ENCODE measurements at regions not wholly inside any gene's neighbourhood (a gene's known extent, or its start where the extent isn't known, plus 50 kb on each side); places are given as distances from the start of the nearest gene placed in this dataset.

DNA sequence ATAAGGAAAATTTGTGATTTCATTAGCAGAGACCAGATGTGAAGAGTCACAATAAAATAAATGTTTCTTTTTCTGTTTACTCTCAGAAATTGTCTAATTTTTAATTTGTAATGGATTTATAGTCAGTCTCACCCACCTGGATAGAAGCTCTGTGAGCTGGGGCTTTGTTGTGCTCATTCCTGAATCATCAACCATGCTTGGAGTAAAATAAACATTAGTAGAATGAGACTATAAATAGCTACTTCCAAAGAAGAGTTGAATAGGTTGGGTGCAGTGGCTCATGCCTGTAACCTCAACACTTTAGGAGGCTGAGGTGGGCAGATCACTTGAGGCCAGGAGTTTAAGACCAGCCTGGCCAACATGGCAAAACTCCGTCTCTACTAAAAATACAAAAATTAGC is 185.3 kb upstream of the FBXO33 start:
- H4K8ac ChIP-seq (ENCODE audit: low read depth, low read length) = no peak overlapping the region

DNA sequence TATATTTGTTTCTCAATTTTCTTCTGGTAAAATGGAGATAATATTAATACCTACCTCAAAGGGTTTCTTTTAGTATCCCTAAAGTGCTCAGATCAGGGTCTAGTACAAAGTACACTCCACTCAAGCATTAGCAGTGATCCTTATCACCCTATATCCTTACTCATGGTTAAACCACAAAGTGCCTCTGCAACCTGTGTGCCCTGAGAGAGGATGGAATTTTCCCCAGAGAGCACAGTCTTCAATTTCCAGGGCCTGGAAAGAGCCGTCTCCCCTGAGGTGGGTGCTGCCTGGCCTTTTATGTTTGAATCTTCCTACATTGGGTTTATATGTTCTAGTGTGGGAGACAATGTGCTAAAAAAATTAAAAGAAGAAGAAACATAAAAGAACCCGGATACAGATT is 183.1 kb upstream of the FBXO33 start:
- Histone ChIP-seq H4K12ac (ENCODE audit: low read depth, low read length) (no peak overlapping the region), H2AK5ac (ENCODE audit: low read length) (no peak overlapping the region), H3K27ac (ENCODE audit: low read depth, low read length) (no peak overlapping the region), H3K14ac (ENCODE audit: low read length) (no peak overlapping the region), H2BK12ac (ENCODE audit: low read length) (no peak overlapping the region), H2BK120ac (ENCODE audit: insufficient read depth, low read length, poor library complexity) (no peak overlapping the region), H3K4me2 (ENCODE audit: low read length) (no peak overlapping the region), H3K9ac (ENCODE audit: low read length) (no peak overlapping the region), H3K79me1 (ENCODE audit: low read length) (peaks cover 4% of the 10 kb centered on the region), H3K27me3 (ENCODE audit: insufficient read depth, low read length) (no peaks in the 10 kb centered on the region), H3K4me1 (ENCODE audit: control insufficient read depth in 1 of 2, insufficient read depth in 2 of 2, low read length in 2 of 2) (peaks cover 0 to 7% of the 10 kb centered on the region in 2 experiments), H4K8ac (ENCODE audit: low read depth, low read length) (no peak overlapping the region), H3K4ac (ENCODE audit: low read depth, low read length) (no peak overlapping the region), H3K79me2 (ENCODE audit: control insufficient read depth, insufficient read depth, low read length, poor library complexity) (no peaks in the 10 kb centered on the region), H3K18ac (ENCODE audit: low read length) (no peak overlapping the region), H2AFZ (ENCODE audit: insufficient read depth, low read length, poor library complexity) (no peak overlapping the region), H3K23ac (ENCODE audit: low read length) (no peak overlapping the region), H3K9me3 (ENCODE audit: insufficient read depth, low read depth, low read length) (no peaks in the 10 kb centered on the region), H4K91ac (ENCODE audit: low read depth, low read length) (no peak overlapping the region), H3K4me3 (ENCODE audit: low read depth, low read length) (no peak overlapping the region), H3K36me3 (ENCODE audit: control insufficient read depth in 1 of 2, insufficient read depth in 2 of 2, low read length in 2 of 2) (no peaks in the 10 kb centered on the region), H2BK5ac (ENCODE audit: low read depth, low read length, poor library complexity) (no peak overlapping the region)
- no peak for DNase-seq
- no CpG with 5 or more reads among the region's 2 CpGs for WGBS (ENCODE audit: extremely low coverage, insufficient coverage, insufficient read length)

More for the DNA sequence above, 185.3 kb upstream of the FBXO33 start:
- no peak overlapping the region for H3K4ac ChIP-seq (ENCODE audit: low read depth, low read length)
- H3K79me2 ChIP-seq (ENCODE audit: control insufficient read depth, insufficient read depth, low read length, poor library complexity) = no peaks in the 10 kb centered on the region
- DNase-seq = no peak
- H2BK12ac ChIP-seq (ENCODE audit: low read length) = no peak overlapping the region
- H3K4me1 ChIP-seq (ENCODE audit: control insufficient read depth in 1 of 2, insufficient read depth in 2 of 2, low read length in 2 of 2) = peaks cover 0 to 7% of the 10 kb centered on the region in 2 experiments
- no peaks in the 10 kb centered on the region for H3K27me3 ChIP-seq (ENCODE audit: insufficient read depth, low read length)
- no peak overlapping the region for H4K91ac ChIP-seq (ENCODE audit: low read depth, low read length)
- no peak overlapping the region for H2BK120ac ChIP-seq (ENCODE audit: insufficient read depth, low read length, poor library complexity)
- peaks cover 4% of the 10 kb centered on the region for H3K79me1 ChIP-seq (ENCODE audit: low read length)
- no peak overlapping the region for H3K18ac ChIP-seq (ENCODE audit: low read length)
- H4K12ac ChIP-seq (ENCODE audit: low read depth, low read length) = no peak overlapping the region
- no CpG with 5 or more reads among the region's 1 CpG for WGBS (ENCODE audit: extremely low coverage, insufficient coverage, insufficient read length)
- no peak overlapping the region for H2BK5ac ChIP-seq (ENCODE audit: low read depth, low read length, poor library complexity)
- no peak overlapping the region for H3K4me2 ChIP-seq (ENCODE audit: low read length)
- no peak overlapping the region for H2AFZ ChIP-seq (ENCODE audit: insufficient read depth, low read length, poor library complexity)
- no peak overlapping the region for H3K4me3 ChIP-seq (ENCODE audit: low read depth, low read length)
- H2AK5ac ChIP-seq (ENCODE audit: low read length) = no peak overlapping the region
- no peaks in the 10 kb centered on the region for H3K9me3 ChIP-seq (ENCODE audit: insufficient read depth, low read depth, low read length)
- no peak overlapping the region for H3K14ac ChIP-seq (ENCODE audit: low read length)
- no peaks in the 10 kb centered on the region for H3K36me3 ChIP-seq (ENCODE audit: control insufficient read depth in 1 of 2, insufficient read depth in 2 of 2, low read length in 2 of 2)
- no peak overlapping the region for H3K9ac ChIP-seq (ENCODE audit: low read length)
- H3K23ac ChIP-seq (ENCODE audit: low read length) = no peak overlapping the region
- H3K27ac ChIP-seq (ENCODE audit: low read depth, low read length) = no peak overlapping the region

DNA sequence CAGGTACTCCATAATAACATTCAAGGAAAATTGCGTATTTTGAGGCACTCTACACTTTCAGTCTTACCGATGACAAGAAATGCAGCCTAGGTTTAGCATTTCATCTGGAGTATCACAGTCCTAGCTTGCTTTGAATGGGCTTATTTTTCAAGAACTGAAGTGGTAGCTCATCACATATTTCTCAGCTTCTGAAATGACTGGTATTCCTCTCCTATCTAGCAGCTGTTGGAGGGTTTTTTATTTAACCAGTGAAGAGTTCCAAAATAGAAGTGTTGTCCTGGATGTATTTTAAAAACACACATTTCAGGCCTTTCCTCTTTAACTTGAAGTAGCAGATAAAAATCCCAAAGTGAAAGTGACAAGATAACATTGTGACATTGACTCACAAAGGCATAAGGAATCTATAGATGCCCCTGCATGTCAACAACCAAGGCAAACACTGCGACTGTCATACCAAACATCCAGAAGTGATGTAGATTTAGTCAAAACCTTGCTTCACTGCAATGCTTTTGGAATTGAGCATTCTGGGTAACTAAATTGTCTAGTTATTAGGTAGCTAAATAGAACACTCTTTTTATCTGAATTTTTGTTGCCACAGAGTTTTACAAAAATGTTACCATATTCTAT is 182.2 kb upstream of the FBXO33 start:
- no peaks in the 10 kb centered on the region for H3K9me3 ChIP-seq (ENCODE audit: insufficient read depth, low read depth, low read length)
- H3K27me3 ChIP-seq (ENCODE audit: insufficient read depth, low read length) = no peaks in the 10 kb centered on the region
- H2BK12ac ChIP-seq (ENCODE audit: low read length) = no peak overlapping the region
- no peak overlapping the region for H3K14ac ChIP-seq (ENCODE audit: low read length)
- no peaks in the 10 kb centered on the region for H3K36me3 ChIP-seq (ENCODE audit: control insufficient read depth in 1 of 2, insufficient read depth in 2 of 2, low read length in 2 of 2)
- H3K4me2 ChIP-seq (ENCODE audit: low read length) = no peak overlapping the region
- H3K4me1 ChIP-seq (ENCODE audit: control insufficient read depth in 1 of 2, insufficient read depth in 2 of 2, low read length in 2 of 2) = peaks cover 0 to 7% of the 10 kb centered on the region in 2 experiments
- H3K9ac ChIP-seq (ENCODE audit: low read length) = no peak overlapping the region
- no peak overlapping the region for H2AK5ac ChIP-seq (ENCODE audit: low read length)
- H3K79me1 ChIP-seq (ENCODE audit: low read length) = peaks cover 4% of the 10 kb centered on the region
- H3K27ac ChIP-seq (ENCODE audit: low read depth, low read length) = no peak overlapping the region
- H4K12ac ChIP-seq (ENCODE audit: low read depth, low read length) = no peak overlapping the region
- no peaks in the 10 kb centered on the region for H3K79me2 ChIP-seq (ENCODE audit: control insufficient read depth, insufficient read depth, low read length, poor library complexity)
- no peak overlapping the region for H3K23ac ChIP-seq (ENCODE audit: low read length)
- H3K4me3 ChIP-seq (ENCODE audit: low read depth, low read length) = no peak overlapping the region
- WGBS (ENCODE audit: extremely low coverage, insufficient coverage, insufficient read length) = no CpG with 5 or more reads among the region's 3 CpGs
- no peak overlapping the region for H4K8ac ChIP-seq (ENCODE audit: low read depth, low read length)
- no peak for DNase-seq
- H2BK5ac ChIP-seq (ENCODE audit: low read depth, low read length, poor library complexity) = no peak overlapping the region
- H3K4ac ChIP-seq (ENCODE audit: low read depth, low read length) = no peak overlapping the region
- no peak overlapping the region for H3K18ac ChIP-seq (ENCODE audit: low read length)
- no peak overlapping the region for H2BK120ac ChIP-seq (ENCODE audit: insufficient read depth, low read length, poor library complexity)
- H2AFZ ChIP-seq (ENCODE audit: insufficient read depth, low read length, poor library complexity) = no peak overlapping the region
- H4K91ac ChIP-seq (ENCODE audit: low read depth, low read length) = no peak overlapping the region

DNA sequence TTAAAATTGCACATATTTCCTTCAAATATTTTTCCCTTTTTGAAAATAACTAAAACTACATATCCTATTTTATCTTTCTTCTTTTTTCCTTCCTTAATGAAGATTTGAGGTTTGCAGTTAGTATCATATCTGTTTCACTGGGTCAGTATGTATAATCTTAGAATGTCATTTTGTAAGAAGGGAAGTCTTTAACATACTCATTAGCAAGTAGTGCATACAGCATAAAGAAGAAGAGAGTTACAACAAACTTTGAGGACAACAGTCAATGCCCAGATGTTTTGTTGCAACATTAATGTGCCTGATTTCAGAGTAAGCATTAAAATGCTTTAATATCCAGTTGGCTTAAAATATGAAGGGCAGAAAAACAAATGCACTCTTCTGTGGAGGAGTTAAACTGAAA is 176.9 kb upstream of the FBXO33 start:
- Histone ChIP-seq H3K27me3 (ENCODE audit: insufficient read depth, low read length) (no peaks in the 10 kb centered on the region), H3K4me1 (ENCODE audit: control insufficient read depth in 1 of 2, insufficient read depth in 2 of 2, low read length in 2 of 2) (no peaks in the 10 kb centered on the region), H3K14ac (ENCODE audit: low read length) (no peak overlapping the region), H3K27ac (ENCODE audit: low read depth, low read length) (no peak overlapping the region), H4K8ac (ENCODE audit: low read depth, low read length) (no peak overlapping the region), H3K23ac (ENCODE audit: low read length) (no peak overlapping the region), H2BK5ac (ENCODE audit: low read depth, low read length, poor library complexity) (no peak overlapping the region), H2BK120ac (ENCODE audit: insufficient read depth, low read length, poor library complexity) (no peak overlapping the region), H3K4me2 (ENCODE audit: low read length) (no peak overlapping the region), H4K91ac (ENCODE audit: low read depth, low read length) (no peak overlapping the region), H3K9me3 (ENCODE audit: insufficient read depth, low read depth, low read length) (no peaks in the 10 kb centered on the region), H2AFZ (ENCODE audit: insufficient read depth, low read length, poor library complexity) (no peak overlapping the region), H2BK12ac (ENCODE audit: low read length) (no peak overlapping the region), H4K12ac (ENCODE audit: low read depth, low read length) (no peak overlapping the region), H3K9ac (ENCODE audit: low read length) (no peak overlapping the region), H3K79me1 (ENCODE audit: low read length) (no peaks in the 10 kb centered on the region), H3K18ac (ENCODE audit: low read length) (no peak overlapping the region), H3K4me3 (ENCODE audit: low read depth, low read length) (no peak overlapping the region), H3K79me2 (ENCODE audit: control insufficient read depth, insufficient read depth, low read length, poor library complexity) (no peaks in the 10 kb centered on the region), H3K36me3 (ENCODE audit: control insufficient read depth in 1 of 2, insufficient read depth in 2 of 2, low read length in 2 of 2) (no peaks in the 10 kb centered on the region), H2AK5ac (ENCODE audit: low read length) (no peak overlapping the region), H3K4ac (ENCODE audit: low read depth, low read length) (no peak overlapping the region)
- no peak for DNase-seq

All from trophoblast cell (in vitro differentiated cells and primary cell).